H9 (cell line): ENCODE measurements at regions not wholly inside any gene's neighbourhood (a gene's known extent, or its start where the extent isn't known, plus 50 kb on each side); places are given as distances from the start of the nearest gene placed in this dataset.

Experiments used
- DNase-seq: peaks from one replicate; pipeline ENCODE4 v3.0.0-alpha.2; 2017
- H2AFZ ChIP-seq: one replicate; pipeline ENCODE4 v1.6.1; 2013; ENCODE audit warnings: mild to moderate bottlenecking, low read length, control low read depth, moderate library complexity
- H2AK5ac ChIP-seq: 2 replicates; pipeline ENCODE4 v1.6.1; 2013; ENCODE audit warnings: low read length, control low read depth, mixed read lengths; ENCODE audit not compliant: insufficient read length
- H2BK120ac ChIP-seq: one replicate; pipeline ENCODE4 v1.6.1; 2013; ENCODE audit warnings: low read depth, mild to moderate bottlenecking, low read length, control low read depth, inconsistent platforms; ENCODE audit not compliant: poor library complexity, severe bottlenecking
- H2BK12ac ChIP-seq: 2 replicates; pipeline ENCODE4 v1.6.1; 2013; ENCODE audit warnings: low read length, control low read depth, mixed read lengths, low read depth; ENCODE audit not compliant: insufficient read length
- H2BK15ac ChIP-seq: 2 replicates; pipeline ENCODE4 v1.6.1; 2013; ENCODE audit warnings: low read depth, low read length, control low read depth
- H2BK20ac ChIP-seq: one replicate; pipeline ENCODE4 v1.6.1; 2013; ENCODE audit warnings: low read depth, mild to moderate bottlenecking, low read length, control low read depth, inconsistent platforms; ENCODE audit not compliant: poor library complexity, severe bottlenecking
- H2BK5ac ChIP-seq: 2 replicates; pipeline ENCODE4 v1.6.1; 2013; ENCODE audit warnings: low read length, control low read depth, mixed read lengths; ENCODE audit not compliant: insufficient read length
- H3K14ac ChIP-seq: 2 replicates; pipeline ENCODE4 v1.6.1; 2013; ENCODE audit warnings: low read length, control low read depth; ENCODE audit not compliant: insufficient read depth
- H3K18ac ChIP-seq: 2 replicates; pipeline ENCODE4 v1.6.1; 2013; ENCODE audit warnings: low read depth, mild to moderate bottlenecking, mixed read lengths, low read length, control low read depth; ENCODE audit not compliant: insufficient read length
- H3K23ac ChIP-seq: 2 replicates; pipeline ENCODE4 v1.6.1; 2013; ENCODE audit warnings: low read length, control low read depth, mixed read lengths, low read depth; ENCODE audit not compliant: insufficient read length
- H3K23me2 ChIP-seq: 2 replicates; pipeline ENCODE4 v1.6.1; 2013; ENCODE audit warnings: low read depth, mild to moderate bottlenecking, mixed read lengths, low read length, control low read depth; ENCODE audit not compliant: insufficient read length, poor library complexity, severe bottlenecking
- H3K27ac ChIP-seq: 2 replicates; pipeline ENCODE4 v1.5.1; 2013; ENCODE audit warnings: low read length, control low read depth, mixed read lengths, low read depth; ENCODE audit not compliant: insufficient read length
- H3K27me3 ChIP-seq: 2 replicates; pipeline ENCODE4 v1.6.1; 2013; ENCODE audit warnings: low read length, control low read depth, inconsistent platforms; ENCODE audit not compliant: insufficient read depth
- H3K4ac ChIP-seq: 2 replicates; pipeline ENCODE4 v1.6.1; 2013; ENCODE audit warnings: low read depth, mild to moderate bottlenecking, control low read depth, inconsistent platforms, low read length, moderate library complexity
- H3K4me1 ChIP-seq: 2 replicates; pipeline ENCODE4 v1.6.1; 2013; ENCODE audit warnings: low read length, control low read depth, inconsistent platforms; ENCODE audit not compliant: insufficient read depth
- H3K4me2 ChIP-seq: 2 replicates; pipeline ENCODE4 v1.6.1; 2013; ENCODE audit warnings: low read length, control low read depth, mixed read lengths; ENCODE audit not compliant: insufficient read length, insufficient read depth
- H3K56ac ChIP-seq: 2 replicates; pipeline ENCODE4 v1.6.1; 2013; ENCODE audit warnings: low read depth, mild to moderate bottlenecking, mixed read lengths, low read length, control low read depth; ENCODE audit not compliant: insufficient read length
- H3K79me1 ChIP-seq: 2 replicates; pipeline ENCODE4 v1.6.1; 2013; ENCODE audit warnings: low read depth, mild to moderate bottlenecking, moderate library complexity, low read length, control low read depth, inconsistent platforms; ENCODE audit not compliant: insufficient read depth, poor library complexity, severe bottlenecking
- H3K79me2 ChIP-seq: 2 replicates; pipeline ENCODE4 v1.6.1; 2013; ENCODE audit warnings: low read length, control low read depth, inconsistent platforms; ENCODE audit not compliant: insufficient read depth
- H3K9ac ChIP-seq: 2 replicates; pipeline ENCODE4 v1.6.1; 2013; ENCODE audit warnings: low read length, control low read depth, mixed read lengths; ENCODE audit not compliant: insufficient read length; ENCODE audit errors: extremely low read depth
- H3K9me3 ChIP-seq: one replicate; pipeline ENCODE4 v1.6.1; 2013; ENCODE audit warnings: low read depth, low read length, inconsistent platforms; ENCODE audit not compliant: control insufficient read depth
- H3T11ph ChIP-seq: one replicate; pipeline ENCODE4 v1.6.1; 2013; ENCODE audit warnings: mild to moderate bottlenecking, low read length, control low read depth, inconsistent platforms
- H4K20me1 ChIP-seq: one replicate; pipeline ENCODE4 v1.6.1; 2013; ENCODE audit not compliant: control insufficient read depth, insufficient read length, insufficient read depth
- H4K5ac ChIP-seq: 2 replicates; pipeline ENCODE4 v1.6.1; 2013; ENCODE audit warnings: low read depth, mild to moderate bottlenecking, mixed read lengths, low read length, control low read depth; ENCODE audit not compliant: insufficient read length
- H4K8ac ChIP-seq: replicated peaks from 2 replicates; pipeline ENCODE4 v1.6.1; 2013; ENCODE audit warnings: low read length, control low read depth, mixed read lengths, low read depth; ENCODE audit not compliant: insufficient read length
- H4K91ac ChIP-seq: 2 replicates; pipeline ENCODE4 v1.6.1; 2013; ENCODE audit warnings: low read depth, mild to moderate bottlenecking, moderate library complexity, mixed read lengths, low read length, control low read depth; ENCODE audit not compliant: insufficient read length
- H3K27ac Mint-ChIP-seq, 3 experiments: 2 replicates in 2 of 3; 3 replicates in 1 of 3; pipeline ENCODE4 v1.8.0; 2020 to 2021; ENCODE audit warnings: mixed read lengths in 3 of 3, mild to moderate bottlenecking in 1 of 3, moderate library complexity in 1 of 3
- H3K27me3 Mint-ChIP-seq: 2 replicates; pipeline ENCODE4 v1.8.0; 2021; ENCODE audit warnings: low read depth, mild to moderate bottlenecking, moderate library complexity, mixed read lengths
- H3K36me3 Mint-ChIP-seq, 3 experiments: 2 replicates in 2 of 3; 3 replicates in 1 of 3; pipeline ENCODE4 v1.8.0; 2020 to 2021; ENCODE audit warnings: low read depth in 3 of 3, mixed read lengths in 3 of 3; ENCODE audit not compliant: insufficient read depth in 1 of 3
- H3K4me1 Mint-ChIP-seq, 2 experiments: 2 replicates each; pipeline ENCODE4 v1.8.0; 2020; ENCODE audit warnings: mixed read lengths in 2 of 2
- H3K4me3 Mint-ChIP-seq, 2 experiments: 2 replicates in 1 of 2; 3 replicates in 1 of 2; pipeline ENCODE4 v1.8.0; 2020 to 2021; ENCODE audit warnings: mild to moderate bottlenecking in 2 of 2, mixed read lengths in 2 of 2, moderate library complexity in 1 of 2
- H3K9me3 Mint-ChIP-seq, 2 experiments: 2 replicates in 1 of 2; 3 replicates in 1 of 2; pipeline ENCODE4 v1.8.0; 2020; ENCODE audit warnings: mild to moderate bottlenecking in 2 of 2, mixed read lengths in 2 of 2, moderate library complexity in 1 of 2
- CTCF ChIP-seq: fragments of 200-600 bp; sonication (generic); conservative IDR thresholded peaks from 3 replicates; pipeline ENCODE4 v1.8.0; 2021; ENCODE audit warnings: antibody characterized with exemption, mild to moderate bottlenecking
- WGBS: extraction: QIAGEN DNeasy Blood & Tissue Kit; methylation state at CpG from one replicate; pipeline ENCODE4 v1.1.7; 2013; ENCODE audit warnings: missing lambda C conversion rate, low lambda C conversion rate, mixed read lengths; ENCODE audit not compliant: insufficient read length; ENCODE audit errors: extremely low coverage; 5-methylcytosine and 5-hydroxymethylcytosine counted together

- H3K79me2 ChIP-seq: no peaks in the 10 kb centered on the region
- H3K27me3 Mint-ChIP-seq: no peaks in the 10 kb centered on the region; the same call in 1 of the 2 replicates
- H3K18ac ChIP-seq: no peak overlapping the region
- WGBS: no CpG with 5 or more reads among the region's 5 CpGs
- no peaks in the 10 kb centered on the region for H3K79me1 ChIP-seq
- no peaks in the 10 kb centered on the region for H3K4me1 ChIP-seq
- no peaks in the 10 kb centered on the region for H4K20me1 ChIP-seq
- no peak overlapping the region for H3K9ac ChIP-seq
- no peaks in the 10 kb centered on the region for H3K36me3 Mint-ChIP-seq
- no peak overlapping the region for H2BK20ac ChIP-seq
- H3K23me2 ChIP-seq: no peaks in the 10 kb centered on the region
- no peak overlapping the region for H2AFZ ChIP-seq
- H2BK120ac ChIP-seq: no peak overlapping the region
- no peak overlapping the region for H4K8ac ChIP-seq
- no peak overlapping the region for H2BK5ac ChIP-seq
- H2AK5ac ChIP-seq: no peak overlapping the region
- no peaks in the 10 kb centered on the region for H3K27me3 ChIP-seq
- no peak overlapping the region for H3K23ac ChIP-seq
- H3K9me3 Mint-ChIP-seq: no peaks in the 10 kb centered on the region
- H3K4me1 Mint-ChIP-seq: no peaks in the 10 kb centered on the region
- no peak overlapping the region for H2BK15ac ChIP-seq
- TF ChIP-seq CTCF: no peak
- no peak overlapping the region for H3K27ac Mint-ChIP-seq
- no peak overlapping the region for H3K27ac ChIP-seq
- no peak overlapping the region for H3K4ac ChIP-seq
- no peak overlapping the region for H3T11ph ChIP-seq
- no peak overlapping the region for H3K4me2 ChIP-seq
- no peak overlapping the region for H4K5ac ChIP-seq
- no peaks in the 10 kb centered on the region for H3K9me3 ChIP-seq
- H3K14ac ChIP-seq: no peak overlapping the region
- H2BK12ac ChIP-seq: no peak overlapping the region
- H4K91ac ChIP-seq: no peak overlapping the region
- H3K56ac ChIP-seq: no peak overlapping the region
- no peak for DNase-seq
- no peak overlapping the region for H3K4me3 Mint-ChIP-seq
Measured at GRCh38 chr6:2441601-2442475, 196.4 kb upstream of the GMDS start.
